ENCODE measurements at regions not wholly inside any gene's neighbourhood (a gene's known extent, or its start where the extent isn't known, plus 50 kb on each side); places are given as distances from the start of the nearest gene placed in this dataset.
A peak's percentile ranks its signal among the peaks of the same experiment; 100 is the strongest.

DNA sequence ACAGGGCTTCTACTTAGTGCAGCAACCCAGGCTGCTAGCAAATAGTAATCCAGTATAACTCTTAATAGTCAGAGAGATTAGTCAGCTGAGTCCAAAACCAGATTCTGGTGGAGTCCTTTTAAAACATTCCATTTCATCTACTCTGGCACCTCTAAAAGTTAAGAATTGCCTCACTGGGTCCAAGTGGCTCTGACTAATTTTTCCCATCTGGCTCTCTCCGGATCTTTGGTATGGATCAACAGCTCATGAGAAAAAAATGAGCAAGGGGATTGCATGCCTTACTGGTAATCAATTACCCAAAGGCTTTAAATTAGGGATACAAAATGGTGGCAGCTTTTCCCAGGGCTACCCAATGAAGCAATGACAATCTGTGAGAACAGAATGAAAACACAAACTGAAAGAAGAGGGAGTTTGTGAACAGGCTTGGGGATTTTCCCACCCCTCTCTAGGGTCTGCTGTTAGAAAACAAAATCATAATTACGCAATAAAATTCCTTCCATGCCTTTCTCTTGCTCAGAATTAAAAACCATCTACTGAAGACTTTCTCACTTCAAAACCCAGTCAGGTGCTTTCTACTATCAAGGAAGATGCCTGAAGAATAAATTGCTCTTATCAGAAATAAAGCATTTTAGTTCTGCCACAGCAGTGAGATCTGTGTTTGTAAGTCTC lies 84.6 kb upstream of the PMFBP1 start:
- TF ChIP-seq, protein P1, sequence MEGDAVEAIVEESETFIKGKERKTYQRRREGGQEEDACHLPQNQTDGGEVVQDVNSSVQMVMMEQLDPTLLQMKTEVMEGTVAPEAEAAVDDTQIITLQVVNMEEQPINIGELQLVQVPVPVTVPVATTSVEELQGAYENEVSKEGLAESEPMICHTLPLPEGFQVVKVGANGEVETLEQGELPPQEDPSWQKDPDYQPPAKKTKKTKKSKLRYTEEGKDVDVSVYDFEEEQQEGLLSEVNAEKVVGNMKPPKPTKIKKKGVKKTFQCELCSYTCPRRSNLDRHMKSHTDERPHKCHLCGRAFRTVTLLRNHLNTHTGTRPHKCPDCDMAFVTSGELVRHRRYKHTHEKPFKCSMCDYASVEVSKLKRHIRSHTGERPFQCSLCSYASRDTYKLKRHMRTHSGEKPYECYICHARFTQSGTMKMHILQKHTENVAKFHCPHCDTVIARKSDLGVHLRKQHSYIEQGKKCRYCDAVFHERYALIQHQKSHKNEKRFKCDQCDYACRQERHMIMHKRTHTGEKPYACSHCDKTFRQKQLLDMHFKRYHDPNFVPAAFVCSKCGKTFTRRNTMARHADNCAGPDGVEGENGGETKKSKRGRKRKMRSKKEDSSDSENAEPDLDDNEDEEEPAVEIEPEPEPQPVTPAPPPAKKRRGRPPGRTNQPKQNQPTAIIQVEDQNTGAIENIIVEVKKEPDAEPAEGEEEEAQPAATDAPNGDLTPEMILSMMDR (IDR thresholded peaks at IDR 0.05) = no peak

DNA sequence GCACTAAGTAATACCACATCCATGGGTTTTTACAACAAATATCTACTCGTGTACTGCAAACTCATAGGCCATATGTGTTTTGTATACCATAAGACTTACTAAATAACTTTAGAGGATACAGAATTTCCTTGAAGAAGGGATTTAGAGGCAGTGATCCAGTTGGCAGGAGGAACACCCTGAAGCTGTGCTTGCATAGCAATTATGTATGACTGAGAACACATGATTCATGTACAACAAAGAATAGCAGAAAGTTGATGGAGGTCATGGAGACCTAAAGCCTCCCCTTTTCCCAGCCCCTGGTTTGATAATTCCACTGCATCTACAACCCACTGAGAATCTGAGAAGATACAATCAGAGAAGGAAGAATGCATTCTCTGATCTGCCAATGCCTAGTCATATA lies 83.8 kb upstream of the PMFBP1 start:
- TF ChIP-seq, protein P1 (IDR thresholded peaks at IDR 0.05) = no peak

DNA sequence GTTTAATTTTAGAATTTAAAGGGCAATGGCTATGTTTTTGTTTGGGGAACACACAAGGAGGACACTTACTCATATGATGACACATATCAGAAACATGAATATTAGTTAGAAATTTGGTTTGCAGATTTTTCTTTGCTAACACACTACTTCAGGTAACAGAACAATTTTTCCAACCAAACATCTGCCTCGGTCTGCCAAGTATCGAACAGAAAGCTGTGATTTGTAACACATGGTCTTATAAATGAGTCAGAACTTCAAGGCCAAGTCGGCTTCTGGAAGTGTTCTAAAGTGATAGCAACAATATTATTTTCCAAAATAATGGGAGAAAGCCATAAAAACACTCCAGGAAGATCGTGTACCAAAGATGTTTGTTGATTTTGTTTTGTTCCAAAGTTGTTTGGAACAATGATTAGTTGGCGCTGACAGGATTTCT lies 75.9 kb upstream of the PMFBP1 start:
- TF ChIP-seq, protein P1 (IDR thresholded peaks at IDR 0.05) = no peak

DNA sequence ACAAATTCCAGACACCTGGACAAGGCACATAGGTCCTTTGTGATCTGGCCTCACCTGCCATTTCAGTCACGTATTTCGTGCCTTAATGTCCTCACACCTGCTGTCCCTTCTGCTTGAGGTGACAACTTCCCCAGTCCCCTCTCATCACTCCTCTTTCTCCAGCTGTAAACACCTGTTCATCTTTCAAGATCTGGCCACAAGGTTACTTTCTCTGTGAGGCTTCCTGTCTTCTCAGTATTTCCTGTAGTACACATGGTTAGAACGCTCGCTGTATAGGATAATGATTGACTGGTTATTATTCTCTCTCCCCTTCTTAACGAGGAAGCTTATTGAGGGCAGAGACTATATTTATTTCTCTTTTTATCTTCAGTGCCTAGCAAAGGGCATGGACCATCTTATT lies 74.5 kb upstream of the PMFBP1 start:
- TF ChIP-seq, protein P1 (IDR thresholded peaks at IDR 0.05) = no peak

DNA sequence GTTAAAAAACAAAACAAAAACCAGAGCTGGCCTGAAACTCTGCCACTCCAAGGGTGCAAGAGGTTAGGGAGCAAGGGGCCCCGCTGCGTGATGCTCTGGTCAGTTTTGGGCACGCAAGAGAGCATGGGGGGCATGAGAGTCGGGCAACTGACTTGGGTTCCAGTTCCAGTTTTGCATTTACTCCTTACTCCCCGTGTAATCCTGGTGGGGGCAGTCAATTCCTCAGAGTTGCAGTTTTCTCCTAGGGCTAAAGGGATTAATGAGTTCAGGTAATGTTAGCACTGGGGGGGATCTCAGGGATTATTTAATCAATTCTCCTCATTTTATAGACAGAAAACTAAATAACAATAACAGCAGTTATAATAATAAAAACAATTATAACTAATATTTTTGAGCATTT lies 72.9 kb upstream of the PMFBP1 start:
- TF ChIP-seq, protein P1 (IDR thresholded peaks at IDR 0.05) = no peak

DNA sequence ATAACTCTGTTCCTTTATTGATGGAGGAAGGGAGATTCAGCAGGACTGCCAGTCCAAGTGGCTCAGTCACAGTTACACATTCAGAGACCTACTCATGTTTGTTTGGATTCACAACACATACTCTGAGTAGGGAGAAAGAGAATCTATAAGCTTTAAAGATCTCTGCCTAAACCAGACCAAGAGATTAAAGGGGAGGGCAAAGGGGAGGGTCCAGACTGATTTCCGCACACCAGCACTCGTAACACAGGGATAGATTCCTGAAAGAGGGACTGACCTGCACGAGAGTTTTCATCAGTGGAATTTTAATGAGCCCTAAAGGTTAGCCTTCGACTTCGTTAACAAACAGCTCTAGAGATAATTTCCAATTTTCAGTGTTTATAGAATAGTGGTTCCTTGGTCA lies 71.7 kb upstream of the PMFBP1 start:
- TF ChIP-seq, protein P1 (IDR thresholded peaks at IDR 0.05) = no peak

DNA sequence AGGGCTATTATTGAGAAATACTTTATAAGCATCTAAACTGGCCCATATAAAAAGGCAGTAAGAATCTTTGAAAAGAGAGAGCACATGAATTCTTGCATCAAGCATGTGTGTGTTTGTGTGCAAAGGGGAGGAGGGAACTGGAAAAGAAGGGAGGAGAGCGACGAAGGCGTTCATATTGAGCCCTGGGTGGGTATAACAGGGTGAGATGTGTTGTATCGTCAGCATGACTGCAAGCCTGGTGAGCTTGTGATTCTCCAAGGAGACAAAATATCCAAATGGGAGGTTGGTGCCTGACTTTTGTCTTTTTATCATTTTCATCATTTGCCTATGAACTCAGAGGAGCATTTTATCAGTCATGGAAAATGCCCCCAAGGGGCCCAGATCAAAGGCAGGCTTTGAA lies 70.8 kb upstream of the PMFBP1 start:
- TF ChIP-seq, protein P1 (IDR thresholded peaks at IDR 0.05) = no peak

DNA sequence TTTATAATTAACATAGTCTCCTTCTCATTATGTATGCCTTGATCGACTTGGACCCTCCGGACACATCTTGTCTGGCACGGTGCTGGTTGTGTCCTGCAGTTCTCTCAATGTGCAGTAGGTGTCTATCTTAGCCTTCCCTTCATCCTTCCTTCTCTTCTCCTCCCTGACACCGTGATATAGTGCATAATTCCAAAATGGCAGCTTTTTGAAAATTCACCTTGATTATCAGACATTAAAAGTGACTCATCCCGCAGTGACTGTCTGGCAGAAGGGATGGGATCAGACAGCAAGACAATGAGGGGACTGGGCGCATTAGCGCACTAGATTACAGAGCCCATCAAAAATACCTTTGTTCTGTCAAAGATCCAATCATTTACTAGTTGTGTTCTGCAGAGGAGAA lies 70.0 kb upstream of the PMFBP1 start:
- TF ChIP-seq, protein P1 (IDR thresholded peaks at IDR 0.05) = peak; percentile 85
